ENCODE measurements at regions not wholly inside any gene's neighbourhood (a gene's known extent, or its start where the extent isn't known, plus 50 kb on each side); places are given as distances from the start of the nearest gene placed in this dataset.

- H3K4me3 ChIP-seq (ENCODE audit: low read depth, low read length) = no peak overlapping the region
- DNase-seq (ENCODE audit: low read depth) = no peak
- TF ChIP-seq CTCF (conservative IDR thresholded peaks at IDR 0.05; ENCODE audit: low read depth, low read length) = no peak
Observed at GRCh38 chr20:22496817-22497216, 87.6 kb downstream of the FOXA2 start.

GRCh38 chr20:22495789-22496188, 88.6 kb downstream of the FOXA2 start:
- TF ChIP-seq CTCF (conservative IDR thresholded peaks at IDR 0.05; ENCODE audit: low read depth, low read length) = no peak
- H3K4me3 ChIP-seq (ENCODE audit: low read depth, low read length) = no peak overlapping the region
- no peak for DNase-seq (ENCODE audit: low read depth)

- DNase-seq (ENCODE audit: low read depth) = no peak
- TF ChIP-seq CTCF (conservative IDR thresholded peaks at IDR 0.05; ENCODE audit: low read depth, low read length) = no peak
- H3K4me3 ChIP-seq (ENCODE audit: low read depth, low read length) = no peak overlapping the region
Observed at GRCh38 chr20:22495172-22495571, 89.2 kb downstream of the FOXA2 start.

GRCh38 chr20:22492497-22492896, 91.9 kb downstream of the FOXA2 start:
- no peak for DNase-seq (ENCODE audit: low read depth)
- TF ChIP-seq CTCF (conservative IDR thresholded peaks at IDR 0.05; ENCODE audit: low read depth, low read length) = no peak
- no peak overlapping the region for H3K4me3 ChIP-seq (ENCODE audit: low read depth, low read length)

- no peak for DNase-seq (ENCODE audit: low read depth)
- no peak overlapping the region for H3K4me3 ChIP-seq (ENCODE audit: low read depth, low read length)
Observed at GRCh38 chr20:22491194-22491505, 93.2 kb downstream of the FOXA2 start.

GRCh38 chr20:22490287-22491193, 93.8 kb downstream of the FOXA2 start:
- no peak for TF ChIP-seq CTCF (conservative IDR thresholded peaks at IDR 0.05; ENCODE audit: low read depth, low read length)
- no peak overlapping the region for H3K4me3 ChIP-seq (ENCODE audit: low read depth, low read length)
- no peak for DNase-seq (ENCODE audit: low read depth)

More at GRCh38 chr20:22491194-22491505, 93.2 kb downstream of the FOXA2 start:
- TF ChIP-seq CTCF (conservative IDR thresholded peaks at IDR 0.05; ENCODE audit: low read depth, low read length) = no peak
